Osteoblast (primary cell): ENCODE measurements at regions not wholly inside any gene's neighbourhood (a gene's known extent, or its start where the extent isn't known, plus 50 kb on each side); places are given as distances from the start of the nearest gene placed in this dataset.

Experiments used
- DNase-seq: peaks from one replicate; pipeline ENCODE4 v3.0.0; 2011; ENCODE audit warnings: low spot score, mixed read lengths; ENCODE audit not compliant: insufficient read length; ENCODE audit errors: missing footprints
- H2AFZ ChIP-seq: 2 replicates; pipeline ENCODE4 v1.6.0; 2011; ENCODE audit warnings: mild to moderate bottlenecking, low read length
- H3K27ac ChIP-seq: 2 replicates; pipeline ENCODE4 v1.5.1; 2011; ENCODE audit warnings: mild to moderate bottlenecking, low read depth, low read length, moderate library complexity
- H3K27me3 ChIP-seq: 2 replicates; pipeline ENCODE4 v1.6.0; 2012; ENCODE audit warnings: mild to moderate bottlenecking, control low read depth, inconsistent platforms, low read length, moderate library complexity; ENCODE audit not compliant: insufficient read depth
- H3K36me3 ChIP-seq: 2 replicates; pipeline ENCODE4 v1.5.1; 2011; ENCODE audit warnings: mild to moderate bottlenecking, low read length, control low read depth, moderate library complexity; ENCODE audit not compliant: insufficient read depth
- H3K4me1 ChIP-seq: 2 replicates; pipeline ENCODE4 v1.5.1; 2011; ENCODE audit warnings: mild to moderate bottlenecking, low read length, control low read depth, moderate library complexity; ENCODE audit not compliant: insufficient read depth
- H3K4me2 ChIP-seq: 2 replicates; pipeline ENCODE4 v1.6.0; 2011; ENCODE audit warnings: mild to moderate bottlenecking, low read length; ENCODE audit not compliant: insufficient read depth
- H3K4me3 ChIP-seq: fragments of 200-600 bp; sonication (generic); 3 replicates; pipeline ENCODE4 v1.5.1; 2012; ENCODE audit warnings: mild to moderate bottlenecking, low read length, inconsistent platforms; ENCODE audit not compliant: insufficient read depth
- H3K79me2 ChIP-seq: 2 replicates; pipeline ENCODE4 v1.6.0; 2012; ENCODE audit warnings: mild to moderate bottlenecking, low read length, control low read depth, inconsistent platforms; ENCODE audit not compliant: insufficient read depth
- H3K9me3 ChIP-seq: 2 replicates; pipeline ENCODE4 v1.5.1; 2011; ENCODE audit warnings: low read depth, low read length, control low read depth
- H4K20me1 ChIP-seq: 2 replicates; pipeline ENCODE4 v1.6.0; 2012; ENCODE audit warnings: mild to moderate bottlenecking, low read length, control low read depth; ENCODE audit not compliant: insufficient read depth
- TF ChIP-seq, protein P1 (sequence below): IDR thresholded peaks from 2 replicates; pipeline ENCODE4 v1.5.1; 2011; ENCODE audit warnings: mild to moderate bottlenecking, low read depth, low read length, moderate library complexity; ENCODE audit errors: extremely low read depth

DNA sequence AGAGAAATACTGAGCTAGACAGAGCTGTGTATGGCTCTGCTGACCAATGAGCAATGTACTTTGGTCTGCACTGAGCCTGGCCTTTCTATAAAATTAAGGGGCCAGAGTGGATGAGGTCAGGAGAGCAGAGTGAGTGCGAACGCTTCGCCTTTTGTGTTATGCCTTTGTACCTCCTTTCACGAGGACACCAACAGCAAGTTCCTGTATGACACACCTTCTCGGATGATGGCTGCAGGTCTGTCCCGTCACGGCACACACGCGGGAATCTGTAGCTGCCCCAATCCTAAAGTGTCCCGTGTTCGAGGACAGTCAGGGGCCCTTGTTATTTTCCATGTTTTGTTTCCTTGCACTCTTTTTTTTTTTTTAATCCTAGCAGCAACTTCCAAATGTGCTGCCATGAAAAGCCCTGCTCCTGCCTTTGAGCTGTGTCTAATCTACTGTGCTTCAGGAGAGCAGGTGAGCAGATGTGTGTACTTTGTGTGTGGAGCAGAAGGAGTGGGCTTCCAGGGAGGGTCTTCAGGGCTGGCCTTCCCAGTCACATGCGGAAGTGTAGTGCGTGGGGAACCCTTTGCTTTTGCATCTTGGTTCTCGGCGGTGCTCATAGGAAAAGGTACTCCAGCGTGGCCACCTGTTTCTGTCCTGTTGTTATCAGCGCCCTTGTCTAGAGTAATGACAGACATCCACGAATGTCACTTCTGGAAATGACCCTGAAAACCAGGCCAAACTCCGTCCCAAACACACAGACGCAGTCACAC lies 213.2 kb downstream of the NDUFA10 start:
- Histone ChIP-seq H3K27me3 (no peaks in the 10 kb centered on the region), H3K4me1 (no peaks in the 10 kb centered on the region)

GRCh38 chr2:239811111-239811781 lies 213.9 kb downstream of the NDUFA10 start:
- no peaks in the 10 kb centered on the region for H3K79me2 ChIP-seq
- H4K20me1 ChIP-seq: no peaks in the 10 kb centered on the region
- no peaks in the 10 kb centered on the region for H3K4me1 ChIP-seq
- H2AFZ ChIP-seq: no peak overlapping the region
- no peak overlapping the region for H3K4me3 ChIP-seq
- no peaks in the 10 kb centered on the region for H3K27me3 ChIP-seq
- no peak overlapping the region for H3K4me2 ChIP-seq
- peak; percentile 30 for DNase-seq
- no peaks in the 10 kb centered on the region for H3K36me3 ChIP-seq
- H3K9me3 ChIP-seq: no peaks in the 10 kb centered on the region
- no peak overlapping the region for H3K27ac ChIP-seq
- TF ChIP-seq, protein P1, sequence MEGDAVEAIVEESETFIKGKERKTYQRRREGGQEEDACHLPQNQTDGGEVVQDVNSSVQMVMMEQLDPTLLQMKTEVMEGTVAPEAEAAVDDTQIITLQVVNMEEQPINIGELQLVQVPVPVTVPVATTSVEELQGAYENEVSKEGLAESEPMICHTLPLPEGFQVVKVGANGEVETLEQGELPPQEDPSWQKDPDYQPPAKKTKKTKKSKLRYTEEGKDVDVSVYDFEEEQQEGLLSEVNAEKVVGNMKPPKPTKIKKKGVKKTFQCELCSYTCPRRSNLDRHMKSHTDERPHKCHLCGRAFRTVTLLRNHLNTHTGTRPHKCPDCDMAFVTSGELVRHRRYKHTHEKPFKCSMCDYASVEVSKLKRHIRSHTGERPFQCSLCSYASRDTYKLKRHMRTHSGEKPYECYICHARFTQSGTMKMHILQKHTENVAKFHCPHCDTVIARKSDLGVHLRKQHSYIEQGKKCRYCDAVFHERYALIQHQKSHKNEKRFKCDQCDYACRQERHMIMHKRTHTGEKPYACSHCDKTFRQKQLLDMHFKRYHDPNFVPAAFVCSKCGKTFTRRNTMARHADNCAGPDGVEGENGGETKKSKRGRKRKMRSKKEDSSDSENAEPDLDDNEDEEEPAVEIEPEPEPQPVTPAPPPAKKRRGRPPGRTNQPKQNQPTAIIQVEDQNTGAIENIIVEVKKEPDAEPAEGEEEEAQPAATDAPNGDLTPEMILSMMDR: no peak

More for the DNA sequence above, 213.2 kb downstream of the NDUFA10 start:
- no peak overlapping the region for H3K4me3 ChIP-seq
- H3K79me2 ChIP-seq: no peaks in the 10 kb centered on the region
- TF ChIP-seq, protein P1: no peak
- no peak overlapping the region for H3K4me2 ChIP-seq
- H4K20me1 ChIP-seq: no peaks in the 10 kb centered on the region
- no peaks in the 10 kb centered on the region for H3K9me3 ChIP-seq
- H2AFZ ChIP-seq: no peak overlapping the region
- H3K27ac ChIP-seq: no peak overlapping the region
- H3K36me3 ChIP-seq: no peaks in the 10 kb centered on the region
- peak; percentile 41 for DNase-seq

DNA sequence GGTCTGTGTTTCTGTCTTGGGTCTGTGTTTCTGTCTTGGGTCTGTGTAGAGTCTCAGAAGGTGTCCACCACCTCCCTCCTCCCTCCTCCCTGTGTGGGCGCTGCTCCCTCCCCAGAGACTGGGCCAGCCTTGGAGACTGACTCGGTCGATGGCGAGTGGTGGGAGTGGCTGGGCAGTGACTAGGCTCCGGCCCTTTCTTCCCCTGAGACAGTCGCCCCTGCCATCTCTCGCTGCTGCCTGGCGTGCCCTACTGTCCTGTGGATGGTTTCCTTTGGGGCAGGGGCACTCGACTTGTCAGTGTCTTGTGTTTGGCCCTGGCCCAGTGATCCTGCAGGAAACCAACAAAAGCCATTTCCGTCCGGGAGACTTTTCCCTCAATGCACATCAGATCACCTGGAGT lies 215.8 kb downstream of the NDUFA10 start:
- Histone ChIP-seq H3K9me3 (no peaks in the 10 kb centered on the region), H3K27me3 (no peaks in the 10 kb centered on the region), H4K20me1 (no peaks in the 10 kb centered on the region), H3K36me3 (no peaks in the 10 kb centered on the region), H2AFZ (no peak overlapping the region), H3K79me2 (no peaks in the 10 kb centered on the region), H3K4me2 (no peak overlapping the region), H3K4me3 (no peak overlapping the region), H3K27ac (no peak overlapping the region), H3K4me1 (no peaks in the 10 kb centered on the region)
- TF ChIP-seq, protein P1: no peak
- peak; percentile 79 for DNase-seq

- H3K36me3 ChIP-seq: no peaks in the 10 kb centered on the region
- H2AFZ ChIP-seq: no peak overlapping the region
- H4K20me1 ChIP-seq: no peaks in the 10 kb centered on the region
- no peaks in the 10 kb centered on the region for H3K27me3 ChIP-seq
- TF ChIP-seq, protein P1: no peak
- no peak overlapping the region for H3K4me2 ChIP-seq
- no peak overlapping the region for H3K27ac ChIP-seq
- no peaks in the 10 kb centered on the region for H3K79me2 ChIP-seq
- DNase-seq: no peak
- no peak overlapping the region for H3K4me3 ChIP-seq
- H3K9me3 ChIP-seq: no peaks in the 10 kb centered on the region
- H3K4me1 ChIP-seq: no peaks in the 10 kb centered on the region
These were observed 217.6 kb downstream of the NDUFA10 start for GRCh38 chr2:239807568-239807967.
